NB4 (cell line): ENCODE measurements at regions not wholly inside any gene's neighbourhood (a gene's known extent, or its start where the extent isn't known, plus 50 kb on each side); places are given as distances from the start of the nearest gene placed in this dataset.
"Not testable (repeated sequence)": the region's sequence is repeated elsewhere in the genome, so short reads cannot be mapped to it uniquely, and the experiment has no call there.

Experiments
- DNase-seq: peaks from one replicate; pipeline ENCODE4 v3.0.0; 2010; ENCODE audit warnings: low read depth
- H3K4me3 ChIP-seq: one replicate; pipeline ENCODE4 v1.5.1; 2011; ENCODE audit warnings: mild to moderate bottlenecking, low read depth, low read length, moderate library complexity
- MYC ChIP-seq: IDR thresholded peaks from 2 replicates; pipeline ENCODE4 v1.6.1; 2011; ENCODE audit warnings: low read depth, low read length
- POLR2A ChIP-seq: IDR thresholded peaks from 2 replicates; pipeline ENCODE4 v1.6.1; 2011; ENCODE audit warnings: mild to moderate bottlenecking; ENCODE audit not compliant: insufficient read length; ENCODE audit errors: extremely low read depth
- TF ChIP-seq, protein P1 (sequence below): IDR thresholded peaks from 2 replicates; pipeline ENCODE4 v1.6.1; 2011; ENCODE audit warnings: low read depth, low read length
- TF ChIP-seq, protein P2 (sequence below): IDR thresholded peaks from one replicate; pipeline ENCODE4 v1.5.1; 2012; ENCODE audit warnings: low read depth, low read length

GRCh38 chr4:124152132-124152531 is 560.4 kb downstream of the ANKRD50 start:
- DNase-seq: peak; percentile 13
- TF ChIP-seq, protein P1, sequence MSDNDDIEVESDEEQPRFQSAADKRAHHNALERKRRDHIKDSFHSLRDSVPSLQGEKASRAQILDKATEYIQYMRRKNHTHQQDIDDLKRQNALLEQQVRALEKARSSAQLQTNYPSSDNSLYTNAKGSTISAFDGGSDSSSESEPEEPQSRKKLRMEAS: no peak
- TF ChIP-seq MYC (no peak), POLR2A (no peak)
- TF ChIP-seq, protein P2, sequence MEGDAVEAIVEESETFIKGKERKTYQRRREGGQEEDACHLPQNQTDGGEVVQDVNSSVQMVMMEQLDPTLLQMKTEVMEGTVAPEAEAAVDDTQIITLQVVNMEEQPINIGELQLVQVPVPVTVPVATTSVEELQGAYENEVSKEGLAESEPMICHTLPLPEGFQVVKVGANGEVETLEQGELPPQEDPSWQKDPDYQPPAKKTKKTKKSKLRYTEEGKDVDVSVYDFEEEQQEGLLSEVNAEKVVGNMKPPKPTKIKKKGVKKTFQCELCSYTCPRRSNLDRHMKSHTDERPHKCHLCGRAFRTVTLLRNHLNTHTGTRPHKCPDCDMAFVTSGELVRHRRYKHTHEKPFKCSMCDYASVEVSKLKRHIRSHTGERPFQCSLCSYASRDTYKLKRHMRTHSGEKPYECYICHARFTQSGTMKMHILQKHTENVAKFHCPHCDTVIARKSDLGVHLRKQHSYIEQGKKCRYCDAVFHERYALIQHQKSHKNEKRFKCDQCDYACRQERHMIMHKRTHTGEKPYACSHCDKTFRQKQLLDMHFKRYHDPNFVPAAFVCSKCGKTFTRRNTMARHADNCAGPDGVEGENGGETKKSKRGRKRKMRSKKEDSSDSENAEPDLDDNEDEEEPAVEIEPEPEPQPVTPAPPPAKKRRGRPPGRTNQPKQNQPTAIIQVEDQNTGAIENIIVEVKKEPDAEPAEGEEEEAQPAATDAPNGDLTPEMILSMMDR: no peak
- no peak overlapping the region for H3K4me3 ChIP-seq

DNA sequence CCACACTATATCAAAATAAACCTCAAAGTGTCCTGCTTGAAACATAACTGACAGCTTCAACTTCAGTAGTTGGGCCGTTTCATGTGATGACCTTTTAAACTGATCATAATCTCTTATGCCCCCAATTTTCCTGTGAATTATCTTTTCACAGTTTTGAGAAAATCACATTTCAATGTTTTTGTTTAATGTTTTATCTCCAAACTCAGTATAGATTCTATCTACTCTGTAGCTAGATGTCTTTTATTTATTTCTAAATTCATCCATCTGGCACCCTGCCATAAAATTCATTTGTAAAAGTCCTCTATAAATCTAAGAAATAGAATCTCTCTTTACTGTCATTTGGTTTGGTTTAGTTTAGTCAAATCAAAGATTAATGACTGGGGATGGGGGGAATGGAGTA is 557.3 kb downstream of the ANKRD50 start:
- no peak for DNase-seq
- TF ChIP-seq POLR2A (no peak), MYC (no peak)
- TF ChIP-seq, protein P1: no peak
- TF ChIP-seq, protein P2: no peak
- H3K4me3 ChIP-seq: no peak overlapping the region

DNA sequence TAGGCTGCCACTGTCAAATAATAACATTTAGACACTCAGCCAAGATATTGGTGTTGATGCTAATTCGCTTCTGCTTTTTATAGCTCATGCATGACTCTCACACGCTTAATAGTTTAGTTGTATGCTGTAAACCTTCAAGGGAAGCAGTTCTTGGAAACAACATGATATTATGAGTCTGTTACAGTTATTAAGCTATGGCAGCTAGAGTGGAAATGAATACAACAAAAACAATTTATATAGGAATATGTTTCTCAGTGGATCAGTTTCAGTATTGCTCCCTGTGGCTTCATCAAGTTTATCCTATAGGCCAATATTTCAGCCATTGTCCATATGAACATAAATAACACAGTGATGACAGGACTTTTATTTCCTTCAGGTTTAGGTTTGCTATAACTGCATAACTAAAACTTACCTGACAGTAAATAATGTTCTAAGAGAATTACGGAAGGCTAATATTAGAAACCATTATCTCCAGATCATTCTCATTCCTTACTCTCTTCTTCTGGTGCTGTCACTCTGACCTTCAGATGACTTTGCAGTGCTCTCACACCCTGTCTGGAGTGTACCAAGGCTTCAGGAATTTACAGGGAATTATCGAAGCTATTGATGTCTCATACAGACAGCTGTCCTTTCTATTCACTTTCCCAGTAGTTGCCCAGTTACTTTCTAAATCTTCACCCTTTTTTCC is 555.0 kb downstream of the ANKRD50 start:
- DNase-seq: no peak
- TF ChIP-seq MYC (no peak), POLR2A (no peak)
- TF ChIP-seq, protein P1: no peak
- TF ChIP-seq, protein P2: no peak
- H3K4me3 ChIP-seq: no peak overlapping the region

DNA sequence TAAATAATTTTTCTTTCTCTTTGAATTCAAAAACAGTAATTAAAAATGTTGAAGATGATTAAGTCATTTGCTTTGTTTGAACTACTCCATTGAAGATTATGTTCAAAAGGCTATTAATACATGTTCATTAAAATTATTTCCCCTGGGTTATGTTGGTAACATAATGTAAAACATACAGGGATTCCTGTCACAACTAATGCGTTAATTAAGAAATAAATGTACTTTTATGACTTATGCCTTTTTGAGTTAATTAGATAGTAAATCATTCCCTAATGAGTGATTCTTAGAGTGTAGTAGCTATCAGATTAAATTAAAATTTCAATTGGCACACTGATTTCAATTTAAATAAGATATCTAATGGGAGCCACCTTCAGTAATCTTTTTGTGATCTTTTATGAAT is 549.1 kb downstream of the ANKRD50 start:
- no peak for TF ChIP-seq POLR2A
- TF ChIP-seq MYC: no peak
- TF ChIP-seq, protein P2: no peak
- DNase-seq: no peak

GRCh38 chr4:124167602-124168001 is 544.9 kb downstream of the ANKRD50 start:
- H3K4me3 ChIP-seq: no peak overlapping the region
- DNase-seq: no peak
- TF ChIP-seq, protein P2: no peak
- TF ChIP-seq MYC: no peak

More for the DNA sequence above, 549.1 kb downstream of the ANKRD50 start:
- no peak overlapping the region for H3K4me3 ChIP-seq

- H3K4me3 ChIP-seq, DNase-seq: not testable (repeated sequence)
Measured at GRCh38 chr4:124169524-124169923, 543.0 kb downstream of the ANKRD50 start.

DNA sequence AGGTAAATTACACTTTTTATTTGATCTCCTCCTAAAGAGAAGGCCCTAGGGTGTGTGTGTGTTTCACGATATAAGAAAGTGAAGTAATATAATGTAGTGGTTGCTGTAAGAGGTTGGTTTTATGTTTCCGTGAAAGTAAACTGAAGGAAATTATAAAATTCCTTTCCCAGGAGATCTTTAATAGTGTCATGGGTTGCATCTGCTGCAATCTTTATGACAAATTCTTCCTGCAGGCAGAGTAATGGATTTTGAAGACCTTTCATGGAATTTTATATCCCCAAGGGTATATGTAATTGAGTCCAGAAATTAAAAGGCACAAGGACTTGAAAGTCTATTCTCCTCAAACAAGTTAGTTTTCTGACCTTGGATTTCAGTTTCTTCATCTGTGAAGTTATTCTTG is 538.6 kb downstream of the ANKRD50 start:
- no peak overlapping the region for H3K4me3 ChIP-seq
- no peak for TF ChIP-seq POLR2A
- TF ChIP-seq, protein P2: no peak
- no peak for TF ChIP-seq MYC
- no peak for DNase-seq
